AG04449 (cell line): ENCODE measurements at regions not wholly inside any gene's neighbourhood (a gene's known extent, or its start where the extent isn't known, plus 50 kb on each side); places are given as distances from the start of the nearest gene placed in this dataset.

Experiments used
- CTCF ChIA-PET: fragments of 350-600 bp; formaldehyde crosslinking; extraction: SDS; loops from one replicate; lab custom pipeline; 2021; ENCODE audit warnings: antibody characterized with exemption; lab: Yijun Ruan, JAX
- POLR2A ChIA-PET: fragments of 400-600, 350-600 bp; formaldehyde crosslinking; extraction: SDS; loops from one replicate; lab custom pipeline; 2020; ENCODE audit warnings: antibody characterized with exemption, inconsistent platforms; lab: Yijun Ruan, JAX
- DNase-seq: peaks from one replicate; pipeline ENCODE4 v3.0.0-alpha.2; 2010; ENCODE audit warnings: low read depth, low spot score
- H3K4me3 ChIP-seq: 2 replicates; pipeline ENCODE4 v1.5.1; 2011; ENCODE audit warnings: low read depth, mild to moderate bottlenecking, control low read depth, low read length
- TF ChIP-seq, protein P1 (sequence below): IDR thresholded peaks from one replicate; pipeline ENCODE4 v1.5.1; 2011; ENCODE audit warnings: mild to moderate bottlenecking, moderate library complexity, low read length, control low read depth, inconsistent platforms; ENCODE audit not compliant: insufficient read depth; ENCODE audit errors: missing control alignments

GRCh38 chr2:42917425-42917927 is 125.1 kb upstream of the HAAO start:
- DNase-seq, result peak; percentile 65
- TF ChIP-seq, protein P1, sequence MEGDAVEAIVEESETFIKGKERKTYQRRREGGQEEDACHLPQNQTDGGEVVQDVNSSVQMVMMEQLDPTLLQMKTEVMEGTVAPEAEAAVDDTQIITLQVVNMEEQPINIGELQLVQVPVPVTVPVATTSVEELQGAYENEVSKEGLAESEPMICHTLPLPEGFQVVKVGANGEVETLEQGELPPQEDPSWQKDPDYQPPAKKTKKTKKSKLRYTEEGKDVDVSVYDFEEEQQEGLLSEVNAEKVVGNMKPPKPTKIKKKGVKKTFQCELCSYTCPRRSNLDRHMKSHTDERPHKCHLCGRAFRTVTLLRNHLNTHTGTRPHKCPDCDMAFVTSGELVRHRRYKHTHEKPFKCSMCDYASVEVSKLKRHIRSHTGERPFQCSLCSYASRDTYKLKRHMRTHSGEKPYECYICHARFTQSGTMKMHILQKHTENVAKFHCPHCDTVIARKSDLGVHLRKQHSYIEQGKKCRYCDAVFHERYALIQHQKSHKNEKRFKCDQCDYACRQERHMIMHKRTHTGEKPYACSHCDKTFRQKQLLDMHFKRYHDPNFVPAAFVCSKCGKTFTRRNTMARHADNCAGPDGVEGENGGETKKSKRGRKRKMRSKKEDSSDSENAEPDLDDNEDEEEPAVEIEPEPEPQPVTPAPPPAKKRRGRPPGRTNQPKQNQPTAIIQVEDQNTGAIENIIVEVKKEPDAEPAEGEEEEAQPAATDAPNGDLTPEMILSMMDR, result no peak
- ChIA-PET CTCF (interaction anchor here (1.0 to 3.3 kb wide), 6 partner anchors 10 to 59 kb away, joined by 3 to 9 read pairs (median 4); no protein-coding TSS in a partner anchor), POLR2A (interaction anchor here (0.9 kb wide), 1 partner anchor 12 kb away, joined by 4 read pairs; no protein-coding TSS in a partner anchor)
- no peak overlapping the region; the same call in 1 of the 2 replicates for H3K4me3 ChIP-seq

- ChIA-PET CTCF (interaction anchor here (1.1 to 3.3 kb wide), 4 partner anchors 10 to 85 kb away, joined by 3 to 9 read pairs (median 4); no protein-coding TSS in a partner anchor), POLR2A (no interaction called here)
- TF ChIP-seq, protein P1, result no peak
- DNase-seq, result no peak
- H3K4me3 ChIP-seq, result no peak overlapping the region
Measured at GRCh38 chr2:42916324-42916723, 123.9 kb upstream of the HAAO start.

DNA sequence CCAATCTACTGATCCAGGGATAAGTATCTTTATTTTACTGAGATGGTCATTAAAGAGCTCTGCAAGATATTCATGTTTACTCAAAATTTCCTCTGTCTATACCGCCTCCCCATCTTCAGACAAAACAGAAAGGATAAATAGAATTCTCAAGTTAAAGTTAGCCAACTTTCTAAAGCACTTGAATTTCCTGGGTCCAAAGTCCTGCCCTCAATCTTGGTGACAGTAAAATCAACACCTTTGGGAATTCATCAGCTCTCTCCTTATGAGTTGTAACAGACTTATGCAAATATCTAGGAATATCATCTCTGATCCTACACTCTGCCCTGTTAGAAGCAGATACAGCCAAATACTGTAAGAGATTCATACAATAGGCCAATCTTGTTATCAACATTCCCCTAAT is 122.5 kb upstream of the HAAO start:
- ChIA-PET CTCF (interaction anchor here (3.3 kb wide), 1 partner anchor 8 kb away, joined by 9 read pairs; no protein-coding TSS in a partner anchor), POLR2A (no interaction called here)
- H3K4me3 ChIP-seq, result no peak overlapping the region
- TF ChIP-seq, protein P1, result no peak
- DNase-seq, result no peak

DNA sequence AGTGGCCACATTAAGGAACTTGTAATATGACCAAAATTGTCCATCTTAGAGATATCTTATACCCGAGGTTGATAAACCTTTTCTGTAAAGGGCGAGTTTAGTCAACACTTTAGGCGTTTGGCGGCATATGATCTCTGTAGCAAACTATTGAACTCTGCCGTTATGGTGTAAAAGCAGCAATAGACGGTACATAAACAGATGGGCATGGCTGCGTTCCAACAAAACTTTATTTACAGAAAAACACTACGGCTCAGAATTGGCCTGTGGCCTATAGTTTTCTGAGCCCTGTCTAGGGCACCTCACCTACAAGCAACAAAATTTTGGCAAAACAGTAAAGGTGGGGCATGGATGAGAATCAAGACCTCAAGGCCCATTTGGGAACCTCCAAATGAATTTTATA is 121.9 kb upstream of the HAAO start:
- ChIA-PET POLR2A (no interaction called here), CTCF (interaction anchor here (0.6 kb wide), 1 partner anchor 10 kb away, joined by 3 read pairs; no protein-coding TSS in a partner anchor)
- no peak for DNase-seq
- no peak overlapping the region for H3K4me3 ChIP-seq
- TF ChIP-seq, protein P1, result no peak

GRCh38 chr2:42913280-42913878 is 121.0 kb upstream of the HAAO start:
- POLR2A ChIA-PET, result no interaction called here
- no peak overlapping the region for H3K4me3 ChIP-seq
- DNase-seq, result no peak
- TF ChIP-seq, protein P1, result no peak
- CTCF ChIA-PET, result no interaction called here

DNA sequence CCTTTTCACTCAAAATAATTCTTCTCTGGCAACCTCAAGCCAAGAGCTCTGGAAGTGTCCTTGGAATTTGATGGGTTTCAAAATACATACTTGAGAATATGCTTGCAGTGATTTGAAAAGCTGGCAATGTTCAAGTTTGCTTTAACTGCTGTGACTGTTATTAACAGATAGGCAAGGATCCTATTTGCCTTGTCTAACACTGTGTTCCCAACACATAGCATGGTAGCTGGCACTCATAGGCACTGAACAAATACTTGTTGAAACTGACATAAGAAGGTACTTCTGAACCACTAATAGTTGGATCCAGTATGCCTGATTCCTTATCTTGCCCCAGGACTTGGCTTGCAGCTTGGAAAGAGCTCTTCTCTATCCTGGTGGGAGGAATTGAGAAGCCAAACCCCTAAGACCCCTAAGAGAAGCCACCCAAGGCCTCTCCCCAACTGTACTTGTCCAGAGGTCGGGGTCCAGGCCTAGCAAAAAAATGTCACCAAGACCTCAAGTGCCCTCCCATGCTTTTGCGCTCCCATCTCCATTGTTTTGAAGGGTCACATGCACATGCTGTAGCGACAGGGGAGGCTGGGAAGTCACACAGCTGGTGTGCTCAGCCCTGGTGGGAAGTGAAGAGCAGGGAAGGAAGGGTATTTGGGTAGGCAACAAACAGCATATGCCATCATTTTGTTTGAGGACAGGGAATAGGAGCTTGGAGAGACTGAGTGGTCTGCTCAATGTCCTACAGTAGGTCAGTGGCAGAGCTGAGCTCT is 118.4 kb upstream of the HAAO start:
- CTCF ChIA-PET, result interaction anchor here (1.2 to 2.3 kb wide), 6 partner anchors 11 to 52 kb away, joined by 3 to 8 read pairs (median 4); no protein-coding TSS in a partner anchor
- DNase-seq, result no peak
- POLR2A ChIA-PET, result interaction anchor here (1.1 kb wide), 1 partner anchor 15 kb away, joined by 7 read pairs; no protein-coding TSS in a partner anchor
- H3K4me3 ChIP-seq, result no peak overlapping the region
- TF ChIP-seq, protein P1, result no peak
